ENCODE measurements at regions not wholly inside any gene's neighbourhood (a gene's known extent, or its start where the extent isn't known, plus 50 kb on each side); places are given as distances from the start of the nearest gene placed in this dataset.
A peak's percentile ranks its signal among the peaks of the same experiment; 100 is the strongest.

GRCh38 chr3:168995129-168995528 lies 668.4 kb downstream of the MECOM start (continued):
- TF ChIP-seq JUNB (CRISPR knock-in tag; IDR thresholded peaks at IDR 0.05; ENCODE audit: borderline replicate concordance) (no peak), ZNF431 (CRISPR knock-in tag; IDR thresholded peaks at IDR 0.05; ENCODE audit: borderline replicate concordance, low read depth) (no peak), ZNF746 (CRISPR knock-in tag; IDR thresholded peaks at IDR 0.05) (no peak), EP300 (IDR thresholded peaks at IDR 0.05; ENCODE audit: low read depth in 2 of 2, low read length in 2 of 2) (peak in 1 of 2 experiments; percentile 57; a peak in 2 of 4 replicates), EP300 (CRISPR knock-in tag; IDR thresholded peaks at IDR 0.05; ENCODE audit: borderline replicate concordance) (no peak), ARID5B (CRISPR knock-in tag; IDR thresholded peaks at IDR 0.05) (peak; percentile 60), NFE2L1 (CRISPR knock-in tag; IDR thresholded peaks at IDR 0.05; ENCODE audit: borderline replicate concordance) (no peak), SMAD3 (CRISPR knock-in tag; IDR thresholded peaks at IDR 0.05) (no peak), FOXO1 (CRISPR knock-in tag; IDR thresholded peaks at IDR 0.05) (peak; percentile 34; the same call in 1 of the 2 replicates), ZNF33A (CRISPR knock-in tag; IDR thresholded peaks at IDR 0.05; ENCODE audit: borderline replicate concordance) (no peak), GFI1 (CRISPR knock-in tag; IDR thresholded peaks at IDR 0.05; ENCODE audit: borderline replicate concordance) (peak; percentile 38; the same call in 1 of the 2 replicates), MNT (IDR thresholded peaks at IDR 0.05) (no peak), YEATS4 (CRISPR knock-in tag; IDR thresholded peaks at IDR 0.05; ENCODE audit: borderline replicate concordance) (no peak), HDAC1 (CRISPR knock-in tag; IDR thresholded peaks at IDR 0.05) (0 out of 2 replicates have a peak, but pooled peaks have one; percentile 16), PREB (CRISPR knock-in tag; IDR thresholded peaks at IDR 0.05) (no peak), SMARCC2 (IDR thresholded peaks at IDR 0.05) (no peak), ARID3A (IDR thresholded peaks at IDR 0.05; ENCODE audit: low read depth, low read length) (no peak), ZNF678 (CRISPR knock-in tag; IDR thresholded peaks at IDR 0.05) (no peak), RARA (CRISPR knock-in tag; IDR thresholded peaks at IDR 0.05) (peak; percentile 37; the same call in 1 of the 2 replicates), SNAI1 (CRISPR knock-in tag; IDR thresholded peaks at IDR 0.05; ENCODE audit: borderline replicate concordance) (no peak), ZNF337 (CRISPR knock-in tag; IDR thresholded peaks at IDR 0.05; ENCODE audit: borderline replicate concordance, low read depth) (no peak)
- TF ChIP-seq, protein P1, sequence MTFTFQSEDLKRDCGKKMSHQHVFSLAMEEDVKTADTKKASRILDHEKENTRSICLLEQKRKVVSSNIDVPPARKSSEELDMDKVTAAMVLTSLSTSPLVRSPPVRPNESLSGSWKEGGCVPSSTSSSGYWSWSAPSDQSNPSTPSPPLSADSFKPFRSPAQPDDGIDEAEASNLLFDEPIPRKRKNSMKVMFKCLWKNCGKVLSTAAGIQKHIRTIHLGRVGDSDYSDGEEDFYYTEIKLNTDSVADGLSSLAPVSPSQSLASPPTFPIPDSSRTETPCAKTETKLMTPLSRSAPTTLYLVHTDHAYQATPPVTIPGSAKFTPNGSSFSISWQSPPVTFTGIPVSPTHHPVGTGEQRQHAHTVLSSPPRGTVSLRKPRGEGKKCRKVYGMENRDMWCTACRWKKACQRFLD (CRISPR knock-in tag; IDR thresholded peaks at IDR 0.05; ENCODE audit: borderline replicate concordance), result no peak
